Superior temporal gyrus (tissue), 1 donor: ENCODE measurements at regions not wholly inside any gene's neighbourhood (a gene's known extent, or its start where the extent isn't known, plus 50 kb on each side); places are given as distances from the start of the nearest gene placed in this dataset.
A peak's percentile ranks its signal among the peaks of the same experiment; 100 is the strongest.

ENCODE experiments used
- DNase-seq: peaks from one replicate; pipeline ENCODE4 v3.0.0-alpha.2; 2016; ENCODE audit errors: extremely low spot score

- DNase-seq = no peak
Observed at GRCh38 chr12:16984484-16984883, 378.5 kb upstream of the LMO3 start.

GRCh38 chr12:16972923-16973770 is 367.2 kb upstream of the LMO3 start:
- no peak for DNase-seq

- no peak for DNase-seq
Observed at GRCh38 chr12:16962889-16963288, 356.9 kb upstream of the LMO3 start.

GRCh38 chr12:16955083-16955657 is 349.2 kb upstream of the LMO3 start:
- no peak for DNase-seq

- DNase-seq = no peak
Observed at GRCh38 chr12:16949871-16950667, 344.1 kb upstream of the LMO3 start.

- no peak for DNase-seq
Observed at GRCh38 chr12:16949371-16949770, 343.4 kb upstream of the LMO3 start.

DNA sequence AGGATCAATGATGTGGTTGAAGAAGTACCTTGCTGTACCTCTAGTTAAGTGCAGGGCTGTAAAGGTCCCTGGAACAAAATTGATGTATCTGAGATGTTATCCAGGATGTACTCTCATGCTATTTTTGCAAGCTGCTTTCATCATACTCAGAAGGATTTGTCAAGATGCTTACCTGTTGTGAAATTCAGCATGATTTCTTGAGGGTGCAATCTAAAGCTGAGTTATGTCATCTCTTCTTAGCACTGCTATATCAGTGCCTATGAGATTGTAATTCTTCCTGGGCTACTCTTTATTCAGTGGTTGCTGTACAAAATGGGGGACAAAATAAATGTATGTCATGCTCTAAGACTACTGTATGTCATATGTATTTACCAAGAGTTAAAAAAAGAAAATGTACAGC is 340.7 kb upstream of the LMO3 start:
- DNase-seq = no peak

- no peak for DNase-seq
Observed at GRCh38 chr12:16939871-16940306, 333.9 kb upstream of the LMO3 start.

DNA sequence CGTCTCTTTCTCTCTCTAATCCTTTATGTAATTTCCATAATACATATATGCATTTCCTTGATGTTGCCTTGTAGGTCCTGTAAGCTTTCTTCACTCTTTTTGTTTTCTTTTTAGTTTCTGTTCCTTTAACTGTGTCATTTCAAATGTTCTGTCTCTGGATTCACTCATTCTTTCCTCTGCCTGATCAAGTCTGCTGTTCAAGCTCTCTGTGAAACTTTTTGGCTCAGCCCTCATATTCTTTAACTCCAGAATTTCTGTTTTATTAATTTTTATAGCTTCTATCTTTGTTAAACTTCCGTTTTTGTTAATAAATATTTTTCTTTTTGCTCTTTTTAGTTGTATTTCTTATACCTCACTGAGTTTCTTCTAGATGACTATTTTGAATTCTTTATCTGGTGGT is 321.3 kb upstream of the LMO3 start:
- DNase-seq = no peak

DNA sequence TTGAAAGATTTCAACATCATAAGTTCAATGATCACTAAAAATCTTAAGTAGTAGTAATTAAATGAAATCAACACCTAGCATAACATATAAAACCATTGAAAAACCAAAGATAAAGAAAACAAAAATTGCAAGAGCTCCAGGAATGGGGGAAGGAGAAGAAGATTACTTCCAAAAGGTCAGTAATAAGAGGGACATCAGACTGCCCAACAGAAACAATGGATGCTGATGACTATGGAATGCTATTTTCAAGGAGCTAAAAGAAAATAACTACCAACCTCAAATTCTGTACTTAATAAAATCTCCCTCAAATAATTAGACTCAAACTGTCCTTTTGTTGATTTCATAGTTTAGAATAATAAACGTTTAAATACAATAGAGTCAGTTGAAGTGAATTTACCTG is 314.5 kb upstream of the LMO3 start:
- DNase-seq = no peak

DNA sequence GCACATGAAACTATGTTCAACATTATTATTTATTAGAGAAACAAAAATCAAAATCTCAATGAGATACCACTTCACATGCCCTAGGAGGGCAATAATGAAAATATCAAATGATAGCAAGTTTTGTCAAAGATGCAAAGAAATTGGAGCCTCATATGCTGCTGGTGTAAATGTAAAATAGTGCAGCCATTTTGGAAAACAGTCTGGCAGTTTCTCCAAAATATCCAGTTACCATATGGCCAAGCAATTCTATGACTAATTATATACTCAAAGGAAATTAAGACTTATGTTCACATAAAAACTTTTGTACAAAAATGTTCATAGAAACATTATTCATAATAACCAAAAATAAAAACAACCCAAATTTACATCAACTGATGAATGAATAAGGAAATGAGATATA is 313.6 kb upstream of the LMO3 start:
- peak; percentile 15 for DNase-seq

- DNase-seq = no peak
Observed at GRCh38 chr12:16914853-16915252, 308.9 kb upstream of the LMO3 start.

DNA sequence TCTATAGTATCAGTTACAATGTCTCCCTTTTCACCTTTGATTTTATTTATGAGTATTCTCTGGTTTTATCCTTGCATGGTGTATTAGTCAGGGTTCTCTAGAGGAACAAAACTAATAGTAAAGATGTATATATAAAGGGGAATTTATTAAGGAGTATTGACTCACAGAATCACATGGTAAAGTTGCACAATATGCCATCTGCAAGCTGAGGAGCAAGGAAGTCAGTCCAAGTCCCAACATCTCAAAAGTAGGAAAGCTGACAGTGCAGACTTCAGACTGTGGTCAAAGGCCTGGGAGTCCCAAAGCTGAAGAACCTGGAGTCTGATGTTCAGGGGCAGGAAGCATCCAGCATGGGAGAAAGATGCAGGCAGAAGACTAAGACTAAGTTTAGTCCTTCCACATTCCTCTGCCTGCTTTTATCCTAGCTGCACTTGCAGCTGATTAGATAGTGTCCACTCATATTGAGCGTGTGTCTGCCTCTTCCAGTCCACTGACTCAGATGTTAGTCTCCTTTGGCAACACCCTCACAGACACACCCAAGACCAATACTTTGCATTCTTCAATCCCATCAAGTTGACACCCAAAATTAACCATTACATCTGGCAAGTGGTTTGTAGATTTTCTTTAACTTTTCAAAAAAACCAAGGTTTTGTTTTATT is 308.0 kb upstream of the LMO3 start:
- DNase-seq = no peak

DNA sequence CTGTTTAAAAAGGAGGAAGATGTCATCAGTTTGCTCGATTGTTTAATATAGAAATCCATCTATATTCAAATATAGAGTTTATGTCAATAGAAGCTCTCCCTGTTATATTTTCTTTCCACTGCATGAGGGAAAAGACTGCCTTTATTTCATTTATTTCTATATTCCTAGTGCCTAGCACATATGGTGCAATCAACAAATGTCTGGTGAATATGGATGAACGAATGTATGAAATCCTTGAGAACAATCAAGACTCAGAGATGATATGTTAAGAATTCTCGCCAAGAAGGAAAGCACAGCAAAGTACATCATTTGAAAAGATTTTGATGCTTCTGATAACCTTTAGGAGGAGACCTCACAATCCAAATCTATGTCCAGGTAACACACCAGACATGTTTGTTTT is 296.0 kb upstream of the LMO3 start:
- no peak for DNase-seq

- no peak for DNase-seq
Observed at GRCh38 chr12:16893426-16893825, 287.5 kb upstream of the LMO3 start.

DNA sequence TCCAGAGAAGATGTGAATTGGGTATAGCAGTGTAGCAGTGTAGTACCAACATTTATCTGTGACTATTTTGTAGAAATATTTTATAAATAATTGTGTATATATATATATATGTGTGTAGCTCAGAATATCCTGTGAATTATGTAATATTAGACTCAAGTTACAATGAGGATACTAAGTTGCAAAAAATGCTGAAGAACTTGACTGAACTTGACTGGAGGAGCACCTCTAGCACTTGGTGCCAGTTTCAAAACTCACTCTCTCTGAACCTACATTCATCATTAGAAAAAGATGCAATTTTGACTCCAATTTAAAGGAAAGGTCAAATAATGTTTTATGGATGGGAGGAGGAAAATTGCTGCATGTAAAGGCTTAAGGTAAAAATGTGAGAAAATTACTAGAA is 285.7 kb upstream of the LMO3 start:
- DNase-seq = no peak

DNA sequence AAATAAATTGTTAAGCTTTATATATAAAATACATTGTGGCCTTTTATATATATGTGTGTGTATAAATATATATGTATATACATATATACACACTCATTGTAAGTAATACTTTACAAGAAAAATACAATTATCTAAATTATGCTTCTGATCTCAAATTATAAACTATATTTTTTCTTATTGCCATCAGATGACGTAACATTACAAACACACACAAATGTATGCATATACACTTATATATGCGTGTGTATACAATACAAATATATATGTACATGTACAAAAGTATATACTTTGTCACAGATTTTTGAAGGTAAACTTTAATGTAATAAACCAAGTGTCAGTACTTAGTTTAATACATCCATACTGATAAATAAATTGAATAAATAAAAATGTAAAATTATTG is 278.9 kb upstream of the LMO3 start:
- no peak for DNase-seq

- DNase-seq = no peak
Observed at GRCh38 chr12:16884056-16884455, 278.1 kb upstream of the LMO3 start.

- no peak for DNase-seq
Observed at GRCh38 chr12:16881986-16882570, 276.1 kb upstream of the LMO3 start.

- DNase-seq = no peak
Observed at GRCh38 chr12:16880864-16881285, 274.9 kb upstream of the LMO3 start.

DNA sequence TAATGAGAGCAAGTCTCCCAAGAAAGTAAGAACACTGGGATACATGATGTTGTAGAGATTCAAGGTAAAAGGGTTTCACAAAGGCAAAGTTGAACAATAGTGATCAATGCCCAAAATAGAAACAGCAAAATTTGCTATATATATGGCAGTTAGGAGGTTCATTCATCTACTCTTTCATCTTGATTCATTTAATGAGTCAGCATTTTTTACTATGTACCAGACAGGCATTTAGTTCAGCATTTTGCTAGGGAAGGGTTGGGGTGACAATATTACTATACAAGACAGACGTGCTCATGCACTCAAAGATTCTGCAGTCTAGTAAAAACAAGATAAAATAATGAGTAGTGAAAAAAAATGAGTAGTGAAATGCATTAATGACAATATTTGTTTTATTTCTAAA is 264.9 kb upstream of the LMO3 start:
- DNase-seq = no peak

GRCh38 chr12:16863742-16864141 is 257.8 kb upstream of the LMO3 start:
- no peak for DNase-seq
